Adrenal gland (tissue), 5 donors: ENCODE measurements at regions not wholly inside any gene's neighbourhood (a gene's known extent, or its start where the extent isn't known, plus 50 kb on each side); places are given as distances from the start of the nearest gene placed in this dataset.

Experiments used
- CTCF ChIP-seq, 6 experiments: fragments of 450-650 bp in 4 of 6; fragments of 200-600 bp in 2 of 6; sonication (generic) in 1 of 6; IDR thresholded peaks; 1 replicate in 5 of 6; 2 replicates in 1 of 6; pipeline versions ENCODE4 v1.5.1 to v1.8.0; 2016 to 2021; ENCODE audit warnings: antibody characterized with exemption in 6 of 6, mild to moderate bottlenecking in 2 of 6, moderate library complexity in 1 of 6
- POLR2A ChIP-seq, 2 donors: fragments of 450-650 bp; IDR thresholded peaks; one replicate each; pipeline ENCODE4 v1.6.1; 2017; ENCODE audit warnings: antibody characterized with exemption in 2 of 2, mild to moderate bottlenecking in 2 of 2, moderate library complexity in 1 of 2
- donor health status: DM: no; HTN: no; CAD: no.

- TF ChIP-seq CTCF (IDR thresholded peaks at IDR 0.05) (no peak), POLR2A (IDR thresholded peaks at IDR 0.05) (no peak)
These were observed 181.5 kb upstream of the PIK3R1 start for GRCh38 chr5:68033961-68034571.
